Right ventricle myocardium inferior (tissue), 1 donor: ENCODE measurements at regions not wholly inside any gene's neighbourhood (a gene's known extent, or its start where the extent isn't known, plus 50 kb on each side); places are given as distances from the start of the nearest gene placed in this dataset.

Experiments used
- ATAC-seq: fragments of 200-7000 bp; cut with Tn5 transposase; one replicate; pipeline ENCODE4 v1.9.1; 2020; ENCODE audit warnings: mild to moderate bottlenecking, moderate library complexity
- DNase-seq: peaks from one replicate; pipeline ENCODE4 v3.0.0; 2021; ENCODE audit errors: missing footprints
- intact Hi-C: fragments of 100-400 bp; cut with DNase I; formaldehyde crosslinking; loops from one replicate; pipeline ENCODE4 v1.11.0; 2022
- donor health status: DM: no; HTN: yes; CAD: no; lungs with severe emphysema.

GRCh38 chr13:57424379-57424778 lies 207.2 kb upstream of the PCDH17 start:
- ATAC-seq (no peak), DNase-seq (no peak)
- intact Hi-C loops: no loop called here

GRCh38 chr13:57425531-57425930 lies 206.0 kb upstream of the PCDH17 start:
- DNase-seq (no peak), ATAC-seq (no peak)
- intact Hi-C loops: no loop called here

- DNase-seq (no peak), ATAC-seq (no peak)
- intact Hi-C loops: no loop called here
These were observed 194.0 kb upstream of the PCDH17 start for GRCh38 chr13:57437587-57437986.

- intact Hi-C loops: no loop called here
- DNase-seq (no peak), ATAC-seq (no peak)
These were observed 193.5 kb upstream of the PCDH17 start for GRCh38 chr13:57438072-57438471.

- intact Hi-C loops: no loop called here
- DNase-seq (no peak), ATAC-seq (no peak)
These were observed 188.1 kb upstream of the PCDH17 start for GRCh38 chr13:57443494-57443893.

- intact Hi-C loops: no loop called here
- ATAC-seq (no peak), DNase-seq (no peak)
These were observed 181.2 kb upstream of the PCDH17 start for GRCh38 chr13:57450356-57450755.

GRCh38 chr13:57452228-57452627 lies 179.3 kb upstream of the PCDH17 start:
- ATAC-seq: no peak
- intact Hi-C loops: no loop called here
- DNase-seq: no peak

- intact Hi-C loops: no loop called here
- DNase-seq: no peak
- no peak for ATAC-seq
These were observed 161.1 kb upstream of the PCDH17 start for GRCh38 chr13:57470491-57470890.

GRCh38 chr13:57491318-57491717 lies 140.2 kb upstream of the PCDH17 start:
- intact Hi-C loops: no loop called here
- ATAC-seq (no peak), DNase-seq (no peak)

- ATAC-seq (no peak), DNase-seq (no peak)
- intact Hi-C loops: no loop called here
These were observed 123.6 kb upstream of the PCDH17 start for GRCh38 chr13:57507752-57508463.

- intact Hi-C loops: no loop called here
These were observed 119.9 kb upstream of the PCDH17 start for GRCh38 chr13:57511603-57512002.

GRCh38 chr13:57527114-57527735 lies 104.3 kb upstream of the PCDH17 start:
- no peak for ATAC-seq
- intact Hi-C loops: no loop called here
- no peak for DNase-seq

More at GRCh38 chr13:57511603-57512002, 119.9 kb upstream of the PCDH17 start:
- ATAC-seq: no peak
- DNase-seq: no peak

GRCh38 chr13:57531256-57531655 lies 100.3 kb upstream of the PCDH17 start:
- DNase-seq: no peak
- intact Hi-C loops: no loop called here
- no peak for ATAC-seq

GRCh38 chr13:57546942-57547341 lies 84.6 kb upstream of the PCDH17 start:
- intact Hi-C loops: no loop called here
- DNase-seq (no peak), ATAC-seq (no peak)

GRCh38 chr13:57552437-57552836 lies 79.1 kb upstream of the PCDH17 start:
- ATAC-seq (no peak), DNase-seq (no peak)
- intact Hi-C loops: no loop called here

GRCh38 chr13:57553932-57554331 lies 77.6 kb upstream of the PCDH17 start:
- no peak for ATAC-seq
- DNase-seq: no peak
- intact Hi-C loops: no loop called here

- intact Hi-C loops: no loop called here
- DNase-seq (no peak), ATAC-seq (no peak)
These were observed 73.5 kb upstream of the PCDH17 start for GRCh38 chr13:57558051-57558467.

GRCh38 chr13:57568865-57569264 lies 62.7 kb upstream of the PCDH17 start:
- DNase-seq: no peak
- no peak for ATAC-seq
- intact Hi-C loops: no loop called here

GRCh38 chr13:57569986-57570385 lies 61.6 kb upstream of the PCDH17 start:
- DNase-seq (no peak), ATAC-seq (no peak)
- intact Hi-C loops: no loop called here
